Liver (tissue), 3 donors: ENCODE measurements at regions not wholly inside any gene's neighbourhood (a gene's known extent, or its start where the extent isn't known, plus 50 kb on each side); places are given as distances from the start of the nearest gene placed in this dataset.

Experiments used
- ATF3 ChIP-seq: IDR thresholded peaks from 2 replicates; pipeline ENCODE4 v1.6.1; 2016; ENCODE audit warnings: antibody characterized with exemption
- CTCF ChIP-seq: fragments of 150-350 bp; IDR thresholded peaks from 2 replicates; pipeline ENCODE4 v1.5.1; 2017; ENCODE audit warnings: improper control_type of control experiment, low read depth, low read length; ENCODE audit not compliant: missing input control
- FOXA1 ChIP-seq: IDR thresholded peaks from 2 replicates; pipeline ENCODE4 v1.6.1; 2016; ENCODE audit warnings: antibody characterized with exemption
- MAX ChIP-seq: IDR thresholded peaks from 2 replicates; pipeline ENCODE4 v1.6.1; 2016; ENCODE audit warnings: antibody characterized with exemption
- SP1 ChIP-seq: IDR thresholded peaks from 2 replicates; pipeline ENCODE4 v1.6.1; 2018; ENCODE audit warnings: antibody characterized with exemption, mild to moderate bottlenecking
- TAF1 ChIP-seq: conservative IDR thresholded peaks from 2 replicates; pipeline ENCODE4 v1.6.1; 2016; ENCODE audit warnings: antibody characterized with exemption, mild to moderate bottlenecking
- donor health status: healthy.
- donor health status: healthy.

- TF ChIP-seq TAF1 (no peak), CTCF (no peak), ATF3 (no peak), MAX (no peak), FOXA1 (no peak), SP1 (no peak)
Observed at GRCh38 chr6:20313051-20313450, 88.6 kb upstream of the E2F3 start.
